ENCODE measurements at regions not wholly inside any gene's neighbourhood (a gene's known extent, or its start where the extent isn't known, plus 50 kb on each side); places are given as distances from the start of the nearest gene placed in this dataset.

DNA sequence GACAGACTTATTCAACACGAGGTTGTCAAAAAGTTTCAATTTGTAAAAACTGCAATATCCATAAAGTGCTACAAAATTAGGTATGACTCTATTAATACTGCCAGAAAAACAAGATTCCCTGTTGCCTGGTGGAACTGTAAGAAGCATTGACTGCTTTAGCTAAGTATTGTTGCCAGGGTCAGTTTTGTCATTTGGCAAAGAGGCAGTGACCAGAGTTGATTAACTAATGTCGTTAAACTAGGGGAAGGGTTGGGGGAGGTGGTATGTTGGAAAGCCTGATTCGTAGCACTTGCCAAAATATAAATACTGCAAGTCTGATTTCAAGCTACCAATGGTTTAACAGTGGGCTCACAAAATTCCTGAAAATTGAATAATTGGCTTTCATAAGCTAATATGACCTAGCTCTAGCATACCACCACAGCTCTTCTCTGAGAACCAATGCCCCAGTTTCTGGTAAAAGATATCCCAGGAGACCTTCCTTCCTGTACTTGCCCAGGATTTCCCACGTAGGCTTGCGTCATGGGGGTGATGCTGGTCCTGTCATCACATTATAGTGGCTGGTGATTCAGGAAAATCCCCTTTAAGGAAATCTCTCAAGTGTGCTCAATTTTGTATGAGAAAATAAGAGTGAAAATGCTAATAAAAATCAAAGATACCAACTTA lies 266.4 kb upstream of the TBC1D5 start:
- in situ Hi-C loops (cut with HindIII; ENCODE audit: low sequenced_read_pairs) = no loop called here

DNA sequence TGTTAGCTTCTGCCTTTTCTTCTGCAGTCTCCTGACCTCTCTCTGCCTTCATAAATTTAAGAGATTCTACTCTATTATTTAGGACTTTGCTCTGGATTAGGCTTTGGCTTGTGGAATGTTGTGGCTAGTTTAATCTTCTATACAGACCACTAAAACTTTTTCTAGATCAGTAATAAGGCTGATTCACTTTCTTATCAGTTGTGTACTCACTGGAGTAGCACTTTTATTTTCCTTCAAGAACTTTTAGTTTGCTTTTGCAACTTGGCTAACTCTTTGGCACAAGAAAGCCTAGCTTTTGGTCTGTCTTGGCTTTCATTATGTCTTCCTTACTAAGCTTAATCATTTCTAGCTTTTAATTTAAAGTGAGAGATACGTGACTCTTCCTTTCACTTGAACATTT lies 265.5 kb upstream of the TBC1D5 start:
- in situ Hi-C loops (cut with HindIII; ENCODE audit: low sequenced_read_pairs) = no loop called here

DNA sequence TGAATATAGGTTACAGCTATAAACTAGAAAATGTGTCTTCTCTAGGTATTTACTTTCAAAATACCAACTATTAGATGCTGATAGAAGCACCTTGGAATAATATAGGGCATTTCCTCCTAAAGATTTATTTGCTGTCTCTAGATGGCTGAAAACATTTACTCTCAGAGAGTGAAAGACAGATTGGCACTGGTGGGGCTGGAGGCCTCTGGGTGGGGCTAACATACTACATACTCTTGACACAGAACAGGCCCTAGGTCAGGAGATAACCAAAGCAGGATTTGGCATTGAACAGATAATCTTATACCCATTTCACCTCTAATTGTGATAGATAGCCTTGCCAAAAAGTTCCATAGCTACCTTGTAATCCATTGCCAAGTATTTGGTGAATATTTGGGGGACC lies 253.3 kb upstream of the TBC1D5 start:
- in situ Hi-C loops (cut with HindIII; ENCODE audit: low sequenced_read_pairs) = no loop called here

DNA sequence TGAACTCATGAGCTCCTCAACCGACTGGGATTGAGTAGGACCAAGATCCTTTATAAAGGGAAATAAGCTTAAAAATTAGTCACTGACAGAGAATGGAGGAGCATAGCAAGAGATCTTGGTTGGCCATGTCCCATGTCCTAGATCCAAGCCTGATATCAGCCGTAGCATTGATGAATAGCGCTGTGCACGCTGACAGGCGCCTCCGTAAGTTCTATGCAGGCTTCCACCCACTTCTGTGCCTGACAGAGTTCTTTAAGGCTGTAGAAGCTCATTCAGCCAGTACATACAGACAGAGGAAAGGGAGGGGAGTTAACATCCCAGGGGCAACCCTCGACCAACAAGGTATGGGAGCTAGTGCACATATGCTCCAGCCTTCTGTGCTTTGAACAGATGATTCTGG lies 251.7 kb upstream of the TBC1D5 start:
- in situ Hi-C loops (cut with HindIII; ENCODE audit: low sequenced_read_pairs) = no loop called here

DNA sequence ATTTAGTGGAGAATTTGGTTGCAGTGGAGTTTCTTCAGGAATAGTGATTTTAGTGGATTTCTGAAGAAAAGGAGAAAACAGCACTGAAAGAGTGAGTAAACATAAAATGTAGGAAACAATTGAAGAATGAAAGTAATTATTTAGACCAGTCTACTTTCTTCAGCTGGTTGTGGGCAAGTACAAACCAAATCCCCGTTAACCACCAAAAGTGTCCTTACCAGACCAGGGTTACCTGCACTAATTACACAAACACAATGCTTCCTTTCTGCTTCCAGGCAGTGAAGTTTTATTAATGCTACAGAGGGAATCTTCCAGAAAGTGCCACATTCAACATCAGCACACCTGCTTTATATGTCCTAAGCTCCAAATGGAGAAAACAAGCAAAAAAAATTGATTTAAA lies 248.0 kb upstream of the TBC1D5 start:
- in situ Hi-C loops (cut with HindIII; ENCODE audit: low sequenced_read_pairs) = no loop called here

DNA sequence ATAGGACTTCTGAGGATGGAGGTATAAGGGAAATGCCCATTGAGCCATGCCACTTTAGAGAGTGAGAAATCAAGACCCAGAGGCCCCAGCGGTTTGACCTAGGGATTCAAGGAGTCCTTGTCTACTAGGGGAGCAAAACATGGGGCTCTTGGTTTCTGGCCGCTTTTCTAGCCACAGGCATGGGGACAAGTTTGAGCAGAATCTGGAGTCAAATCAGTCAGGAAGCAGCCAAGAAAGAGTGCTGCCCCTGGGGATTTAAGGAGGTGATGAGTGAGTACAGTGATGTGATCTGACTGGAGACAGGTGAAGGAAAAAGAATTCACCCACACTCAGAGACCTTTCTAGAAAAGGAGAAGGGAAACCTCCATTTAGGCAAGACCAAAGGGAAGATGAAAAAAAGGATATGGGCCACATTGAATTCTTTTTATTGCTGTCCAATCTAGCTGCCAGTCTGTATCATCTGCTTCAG lies 244.0 kb upstream of the TBC1D5 start:
- in situ Hi-C loops (cut with HindIII; ENCODE audit: low sequenced_read_pairs) = no loop called here

DNA sequence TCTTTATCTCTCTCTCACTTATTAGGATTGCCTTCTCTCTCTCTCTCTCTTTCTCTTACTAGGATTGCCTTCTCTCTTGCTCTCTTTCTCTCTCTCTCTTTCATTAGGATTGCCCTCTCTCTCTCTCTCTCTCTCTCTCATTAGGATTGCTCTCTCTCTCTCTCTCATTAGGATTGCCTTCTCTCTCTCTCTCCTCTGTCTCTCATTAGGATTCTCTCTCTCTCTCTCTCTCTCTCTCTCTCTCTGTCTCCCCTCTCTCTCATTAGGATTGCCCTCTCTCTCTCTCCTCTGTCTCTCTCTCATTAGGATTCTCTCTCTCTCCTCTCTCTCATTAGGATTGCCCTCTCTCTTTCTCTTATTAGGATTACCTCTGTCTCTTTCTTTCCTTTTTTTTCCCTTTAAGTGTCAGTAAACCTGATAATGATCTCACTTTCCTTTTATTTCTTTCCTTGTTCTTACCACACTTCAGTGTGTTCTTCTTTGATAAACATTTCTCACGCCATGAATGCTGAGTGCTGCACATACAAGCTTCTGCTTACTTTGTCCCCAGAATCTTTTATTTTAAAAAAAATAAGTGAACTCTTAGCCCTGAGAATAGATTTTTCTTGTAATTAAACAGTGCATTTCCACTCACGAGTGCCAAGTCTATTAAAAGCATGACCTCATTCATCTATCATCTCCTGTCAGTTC lies 243.4 kb upstream of the TBC1D5 start:
- in situ Hi-C loops (cut with HindIII; ENCODE audit: low sequenced_read_pairs) = no loop called here

DNA sequence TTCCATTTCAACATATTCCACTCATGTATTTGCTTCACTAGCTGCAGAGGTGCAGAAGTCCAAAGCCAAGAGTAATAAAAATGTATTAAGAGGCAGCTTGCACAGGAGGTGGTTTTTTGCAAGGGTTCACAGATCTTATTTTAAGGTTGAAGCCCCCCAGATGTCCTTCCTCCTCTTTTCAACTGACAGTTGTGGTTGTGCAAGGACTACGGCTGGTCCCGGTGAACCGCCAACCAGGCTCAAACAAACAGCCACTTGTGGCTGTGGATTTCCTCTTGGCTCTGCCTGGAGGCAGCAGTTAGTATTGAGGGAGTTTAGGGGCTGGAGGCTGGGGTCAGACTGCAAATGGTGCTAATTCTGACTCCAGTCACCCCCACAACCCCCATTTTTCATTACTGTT lies 240.7 kb upstream of the TBC1D5 start:
- in situ Hi-C loops (cut with HindIII; ENCODE audit: low sequenced_read_pairs) = no loop called here

DNA sequence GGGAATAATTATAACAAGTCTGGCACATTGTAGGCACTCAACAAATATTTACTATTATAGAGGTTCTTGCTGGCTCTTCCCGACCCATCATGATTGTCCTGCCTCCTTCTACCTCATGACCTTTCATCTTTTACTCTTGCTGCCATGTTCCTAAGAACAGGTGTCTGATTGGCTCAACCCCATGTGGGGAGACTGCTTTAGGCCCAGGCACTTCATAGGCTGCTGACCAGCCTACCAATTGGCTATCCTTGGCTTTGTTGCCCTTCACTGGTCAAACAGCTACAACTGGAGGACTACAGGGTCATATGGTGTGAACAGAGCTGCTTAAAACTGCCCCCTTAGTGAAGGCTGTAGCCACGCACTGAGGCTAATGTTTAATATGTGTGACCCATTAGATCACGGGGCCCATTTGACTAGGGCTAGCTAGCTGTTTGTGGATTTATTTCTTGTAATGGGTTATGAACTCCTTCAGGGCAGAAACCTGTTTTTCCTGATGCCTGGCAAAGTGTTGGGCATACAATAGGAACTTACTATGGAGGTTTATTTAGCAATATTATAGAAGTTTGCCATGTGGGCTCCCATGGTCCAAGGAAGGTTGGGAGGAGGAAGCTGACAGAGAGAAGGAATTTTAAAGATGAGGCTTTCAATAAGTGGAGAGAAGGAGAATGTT lies 239.9 kb upstream of the TBC1D5 start:
- in situ Hi-C loops (cut with HindIII; ENCODE audit: low sequenced_read_pairs) = no loop called here

DNA sequence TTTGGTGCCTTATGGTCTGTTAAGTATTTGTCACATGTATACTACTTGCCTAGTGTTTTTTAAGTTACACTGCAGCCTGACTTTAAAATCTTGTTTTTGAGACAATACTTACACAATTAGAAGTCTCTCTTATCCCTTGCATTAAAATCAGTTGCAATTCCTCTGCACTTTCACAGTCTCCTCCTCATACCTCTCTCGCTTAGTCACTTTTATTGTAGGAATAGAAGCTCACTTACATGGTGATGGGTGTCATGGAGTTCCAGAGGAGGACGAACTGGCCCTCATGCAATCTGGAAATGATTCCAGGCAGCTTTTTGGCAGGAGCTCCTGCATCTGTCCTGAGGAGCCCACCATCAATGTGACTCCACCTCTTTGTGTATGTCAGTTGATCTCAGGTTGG lies 238.4 kb upstream of the TBC1D5 start:
- in situ Hi-C loops (cut with HindIII; ENCODE audit: low sequenced_read_pairs) = no loop called here

DNA sequence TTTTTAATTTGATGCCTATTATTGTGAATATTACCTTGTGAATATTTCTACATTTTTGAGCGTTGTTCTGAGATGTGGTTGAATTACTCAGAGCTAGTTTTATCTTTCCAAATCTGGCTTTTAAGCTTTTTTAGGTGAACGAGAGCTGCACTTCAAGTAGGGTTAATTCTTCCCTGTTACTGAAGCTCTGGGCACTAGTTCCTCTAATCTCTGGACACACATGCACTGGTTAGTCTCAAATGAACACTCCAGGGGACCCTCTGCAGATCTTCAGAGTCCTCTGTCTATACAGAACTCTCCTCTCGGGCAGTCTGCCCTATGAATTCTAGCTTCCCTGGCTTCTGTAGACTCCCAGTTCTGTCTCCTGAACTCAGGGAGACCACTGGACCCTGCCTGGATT lies 237.5 kb upstream of the TBC1D5 start:
- in situ Hi-C loops (cut with HindIII; ENCODE audit: low sequenced_read_pairs) = no loop called here

DNA sequence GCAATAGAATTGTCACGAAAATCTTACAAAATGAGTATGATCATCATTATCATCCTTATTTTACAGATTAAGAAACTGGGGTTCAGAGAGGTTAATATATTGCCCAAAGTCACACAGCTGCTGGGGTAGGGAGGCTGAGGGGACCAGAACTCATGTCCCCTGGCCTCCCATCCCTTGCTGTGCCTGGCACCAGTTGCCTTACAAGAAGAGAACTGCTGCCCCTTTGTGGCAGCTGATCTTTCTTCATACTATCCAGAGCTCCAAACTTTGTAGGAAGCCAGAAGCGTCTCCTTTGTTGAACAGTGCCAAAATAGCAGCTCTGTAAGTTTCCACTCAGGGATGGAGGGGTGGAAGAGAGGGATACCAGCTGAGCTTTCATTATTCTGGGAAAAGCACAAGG lies 236.8 kb upstream of the TBC1D5 start:
- in situ Hi-C loops (cut with HindIII; ENCODE audit: low sequenced_read_pairs) = no loop called here

DNA sequence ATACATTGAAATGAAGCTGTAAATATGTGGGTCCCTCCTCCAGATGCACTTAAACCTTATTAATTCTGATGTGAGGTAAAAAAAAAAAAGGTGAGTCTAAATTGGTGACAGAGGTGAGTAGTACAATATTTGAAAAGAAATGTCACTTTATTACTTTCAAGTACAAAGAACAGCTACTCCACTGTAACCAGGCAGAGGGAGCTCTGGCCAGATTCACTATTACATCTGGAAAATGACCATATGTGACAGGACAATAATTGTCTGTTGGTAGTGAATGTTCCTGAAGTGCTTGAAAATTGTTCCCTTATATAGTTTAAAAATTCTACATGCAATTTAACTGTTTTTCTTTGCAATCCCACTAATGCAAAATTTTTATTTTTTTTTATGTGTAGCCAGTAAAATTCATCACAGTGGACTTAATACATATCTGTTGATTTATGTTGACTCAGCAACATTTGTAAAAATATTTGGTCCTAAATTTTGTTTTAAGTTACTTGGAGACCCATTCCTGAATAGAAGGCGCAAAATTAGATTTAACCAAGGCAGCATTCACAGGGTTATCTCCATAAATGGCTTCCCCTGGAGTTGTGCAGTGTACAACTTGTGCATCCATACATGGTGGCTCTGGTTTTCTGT lies 231.9 kb upstream of the TBC1D5 start:
- in situ Hi-C loops (cut with HindIII; ENCODE audit: low sequenced_read_pairs) = no loop called here

DNA sequence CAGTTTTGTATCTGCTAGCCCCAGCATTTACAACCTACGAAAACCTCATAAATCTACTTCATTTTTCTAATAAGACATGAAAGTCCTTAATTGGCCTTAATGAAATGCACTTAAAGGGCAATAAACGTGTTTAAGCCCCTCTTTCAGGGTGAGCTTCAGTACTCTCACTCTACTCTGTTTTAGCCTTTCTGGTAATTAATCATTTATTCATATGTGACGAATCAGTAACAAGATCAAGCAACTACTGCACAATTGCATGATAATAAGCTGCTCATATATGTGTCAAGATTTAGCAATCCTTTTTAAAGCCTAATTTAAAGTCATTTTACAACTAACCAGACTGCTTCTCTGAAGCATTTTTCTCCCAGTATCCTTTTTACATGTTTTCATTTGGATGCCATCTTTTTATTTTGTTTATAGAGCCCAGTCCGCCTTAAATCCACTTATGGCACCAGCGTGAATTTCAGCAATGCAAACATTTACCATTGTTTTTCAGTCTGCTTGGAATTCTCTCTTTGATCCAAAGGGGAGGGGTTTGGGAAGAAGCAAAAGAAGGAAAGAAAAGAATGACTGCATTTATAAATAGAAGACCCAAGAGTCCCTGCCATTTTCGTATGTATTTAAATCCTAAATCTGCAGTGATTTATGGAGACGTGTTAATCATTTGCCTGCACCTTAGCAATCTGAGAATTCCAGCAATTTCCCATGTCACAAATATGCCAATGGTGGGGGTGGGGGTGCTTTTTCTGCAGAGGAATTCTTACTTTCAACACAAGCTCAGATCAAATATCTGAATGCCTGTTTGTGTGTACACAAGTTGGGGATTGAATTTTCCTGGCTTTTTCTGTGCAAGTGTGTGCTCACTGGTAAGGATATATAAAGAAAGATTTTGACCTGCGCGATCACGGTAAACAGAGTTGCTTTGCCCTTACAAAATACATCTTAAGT lies 230.8 kb upstream of the TBC1D5 start:
- in situ Hi-C loops (cut with HindIII; ENCODE audit: low sequenced_read_pairs) = no loop called here

DNA sequence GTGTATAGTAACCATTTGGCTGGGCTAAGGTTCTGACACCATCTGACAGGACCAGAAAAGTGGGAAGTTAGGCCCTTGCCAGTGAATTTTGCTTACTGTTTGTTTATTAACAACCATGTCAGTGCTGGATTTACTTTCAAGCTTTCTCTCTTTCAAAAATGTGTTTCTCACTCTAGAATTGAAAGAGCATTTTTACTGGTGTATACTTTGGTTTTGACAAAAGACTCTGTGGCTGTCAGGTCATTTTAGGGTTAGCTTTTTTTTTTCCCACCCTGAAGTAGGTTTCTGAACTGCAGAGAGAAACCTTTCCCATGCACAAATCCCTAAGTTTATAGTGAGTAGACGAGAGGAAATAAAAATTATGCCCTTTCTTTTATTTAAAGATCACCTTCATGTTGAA lies 230.0 kb upstream of the TBC1D5 start:
- in situ Hi-C loops (cut with HindIII; ENCODE audit: low sequenced_read_pairs) = no loop called here

DNA sequence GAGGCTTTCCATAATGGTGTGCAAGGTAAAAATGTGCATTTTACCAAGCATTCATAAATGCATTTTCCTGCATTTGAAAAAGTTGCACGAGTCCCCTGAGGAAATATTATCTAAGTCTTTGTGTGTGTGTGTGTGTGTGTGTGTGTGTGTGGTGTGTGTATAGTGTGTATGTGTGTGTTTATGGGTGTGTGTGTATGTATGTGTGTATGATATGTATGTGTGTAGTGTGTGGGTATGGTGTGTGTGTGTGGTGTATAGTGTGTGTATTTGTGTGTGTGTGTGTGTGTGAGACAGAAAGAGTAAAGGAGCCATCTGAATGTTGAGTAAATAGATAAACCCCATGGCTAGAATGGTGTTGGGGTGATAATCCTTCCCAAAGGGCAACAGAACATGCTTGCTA lies 229.6 kb upstream of the TBC1D5 start:
- in situ Hi-C loops (cut with HindIII; ENCODE audit: low sequenced_read_pairs) = no loop called here

DNA sequence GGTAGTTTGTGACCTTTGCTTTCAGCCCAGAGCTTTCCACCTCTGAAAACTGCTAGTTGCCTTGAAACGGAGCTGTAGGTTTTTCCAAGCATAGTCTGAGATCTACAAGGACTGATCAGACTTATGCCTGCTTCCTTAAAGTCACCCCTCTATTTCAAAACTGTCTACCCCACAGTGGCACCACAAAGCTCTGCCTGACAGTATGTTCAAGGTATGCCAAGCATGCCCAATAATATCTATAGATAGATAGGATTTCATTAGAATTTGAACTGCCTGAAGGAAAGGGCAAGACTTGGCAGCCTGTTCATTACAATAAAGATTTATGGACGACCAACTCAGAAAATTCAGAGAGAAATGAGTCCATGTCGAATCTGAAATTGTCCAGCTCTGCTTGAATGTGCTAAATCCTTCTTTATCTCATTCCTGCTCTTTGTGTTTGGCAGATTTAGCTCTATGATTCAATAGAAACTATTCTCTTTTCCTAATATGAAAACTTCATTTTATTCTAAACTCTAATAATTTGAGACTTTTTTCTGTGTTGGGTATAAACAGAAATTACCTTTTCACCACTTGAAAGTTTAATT lies 227.6 kb upstream of the TBC1D5 start:
- in situ Hi-C loops (cut with HindIII; ENCODE audit: low sequenced_read_pairs) = no loop called here

DNA sequence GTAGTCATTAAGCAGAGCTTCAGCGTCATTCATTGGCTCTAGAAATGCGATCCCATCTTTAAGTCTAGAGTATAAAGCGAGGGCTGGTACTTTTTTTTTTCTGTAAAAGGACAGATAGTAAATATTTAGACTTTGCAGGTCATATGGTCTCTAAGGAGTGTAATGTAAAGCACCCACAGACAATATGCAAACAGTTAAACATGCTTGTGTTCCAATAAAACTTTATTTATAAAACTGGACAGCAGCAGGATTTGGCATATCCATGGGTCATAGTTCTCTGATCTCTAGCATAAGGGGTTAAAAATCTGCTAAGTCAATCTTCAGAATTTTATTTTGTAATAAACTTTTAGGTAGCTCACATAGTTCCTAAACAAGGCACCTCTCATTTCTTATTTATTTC lies 226.8 kb upstream of the TBC1D5 start:
- in situ Hi-C loops (cut with HindIII; ENCODE audit: low sequenced_read_pairs) = no loop called here

DNA sequence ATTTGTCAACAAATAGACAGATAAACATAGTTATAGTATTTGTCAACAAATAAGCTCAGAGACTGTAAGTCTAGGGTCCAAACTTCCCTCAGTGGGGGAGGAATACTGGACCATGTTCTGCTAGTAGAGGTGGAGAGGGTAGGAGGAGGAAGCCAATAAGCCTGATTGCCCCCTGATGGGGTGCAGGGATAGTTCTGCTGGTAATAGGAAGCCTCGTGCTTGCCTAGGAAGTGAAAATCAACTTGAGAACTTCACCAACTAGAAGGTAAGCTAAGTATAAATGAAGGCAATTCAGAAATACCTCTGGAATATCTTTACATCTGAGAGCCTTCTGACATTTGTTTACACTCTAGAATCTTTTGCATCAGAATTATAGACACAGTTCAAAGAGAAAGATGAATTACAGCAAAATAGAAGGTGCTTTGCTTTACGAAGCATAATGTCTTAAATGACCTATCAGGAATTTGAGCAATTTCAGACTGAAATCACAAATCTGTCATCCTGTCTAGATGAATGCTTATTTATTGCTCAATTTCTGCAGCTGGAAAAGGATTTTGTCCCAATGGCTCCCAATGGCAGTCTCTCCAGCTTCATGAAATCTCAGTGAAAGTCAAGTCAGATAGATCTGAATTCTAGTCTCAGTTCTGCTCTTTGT lies 225.6 kb upstream of the TBC1D5 start:
- in situ Hi-C loops (cut with HindIII; ENCODE audit: low sequenced_read_pairs) = no loop called here

DNA sequence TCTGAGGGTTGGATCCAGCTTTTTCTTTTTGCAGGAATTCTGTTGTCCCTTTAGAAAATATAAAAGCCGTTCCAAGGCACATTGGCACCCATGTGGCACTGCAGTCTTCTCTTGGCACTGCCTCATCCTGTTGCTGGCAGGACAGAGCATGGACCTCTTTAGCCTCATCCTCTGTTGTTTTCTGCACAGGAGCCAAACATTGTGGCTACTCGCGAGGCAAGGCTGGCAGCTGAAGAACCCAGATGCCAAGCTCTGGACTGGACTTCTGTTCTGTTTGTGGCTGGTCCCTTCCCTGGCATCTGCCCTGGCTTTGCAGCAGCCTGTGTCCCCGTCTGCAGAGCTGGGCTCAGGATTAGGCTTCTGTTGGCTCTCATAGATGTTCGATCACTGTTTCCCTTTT lies 224.7 kb upstream of the TBC1D5 start:
- in situ Hi-C loops (cut with HindIII; ENCODE audit: low sequenced_read_pairs) = no loop called here

Data from DLD1 (cell line).